HL-60 (cell line): ENCODE measurements at regions not wholly inside any gene's neighbourhood (a gene's known extent, or its start where the extent isn't known, plus 50 kb on each side); places are given as distances from the start of the nearest gene placed in this dataset.

Source experiments
- DNase-seq, 2 experiments: peaks; one replicate each; pipeline ENCODE4 v3.0.0-alpha.2; 2010 to 2020; ENCODE audit warnings: low read depth in 1 of 2, low spot score in 1 of 2
- H3K27ac ChIP-seq: fragments of 250-450 bp; sonication (Bioruptor Pico); replicated peaks from 2 replicates; pipeline ENCODE4 v1.5.1; 2020; ENCODE audit warnings: mild to moderate bottlenecking, moderate library complexity
- H3K27me3 ChIP-seq: fragments of 250-450 bp; sonication (Bioruptor Pico); 2 replicates; pipeline ENCODE4 v1.5.1; 2021; ENCODE audit warnings: mild to moderate bottlenecking, moderate library complexity; ENCODE audit not compliant: insufficient read depth, poor library complexity, severe bottlenecking
- H3K4me3 ChIP-seq: replicated peaks from 2 replicates; pipeline ENCODE4 v1.5.1; 2011; ENCODE audit warnings: mild to moderate bottlenecking, control low read depth, low read length; ENCODE audit not compliant: insufficient read depth
- CTCF ChIP-seq: IDR thresholded peaks from one replicate; pipeline ENCODE4 v1.5.1; 2011; ENCODE audit warnings: low read length, control low read depth, inconsistent platforms; ENCODE audit not compliant: insufficient read depth
- GABPA ChIP-seq: IDR thresholded peaks from 2 replicates; pipeline ENCODE4 v1.6.1; 2012; ENCODE audit warnings: low read depth
- POLR2AphosphoS5 ChIP-seq: IDR thresholded peaks from 2 replicates; pipeline ENCODE4 v1.6.1; 2012; ENCODE audit warnings: low read depth
- REST ChIP-seq: IDR thresholded peaks from 2 replicates; pipeline ENCODE4 v1.6.1; 2012; ENCODE audit warnings: low read depth; ENCODE audit not compliant: insufficient replicate concordance
- SPI1 ChIP-seq: IDR thresholded peaks from 2 replicates; pipeline ENCODE4 v1.6.1; 2012; ENCODE audit warnings: low read depth, mild to moderate bottlenecking, borderline replicate concordance

- Histone ChIP-seq H3K27ac (no peak overlapping the region), H3K4me3 (no peak overlapping the region), H3K27me3 (no peaks in the 10 kb centered on the region)
- TF ChIP-seq REST (no peak), POLR2AphosphoS5 (no peak), GABPA (no peak), SPI1 (no peak), CTCF (no peak)
- DNase-seq, result no peak
Measured at GRCh38 chr13:22821589-22821988, 359.2 kb upstream of the SGCG start.

GRCh38 chr13:22825186-22825585 lies 355.6 kb upstream of the SGCG start:
- H3K4me3 ChIP-seq, result no peak overlapping the region
- TF ChIP-seq GABPA (no peak), SPI1 (no peak), REST (no peak), POLR2AphosphoS5 (no peak), CTCF (no peak)
- no peaks in the 10 kb centered on the region for H3K27me3 ChIP-seq
- DNase-seq, result no peak
- H3K27ac ChIP-seq, result no peak overlapping the region

- no peak overlapping the region for H3K27ac ChIP-seq
- no peak for DNase-seq
- no peaks in the 10 kb centered on the region for H3K27me3 ChIP-seq
- TF ChIP-seq REST, result no peak
- TF ChIP-seq CTCF, result no peak
- TF ChIP-seq POLR2AphosphoS5, result no peak
- no peak for TF ChIP-seq GABPA
- TF ChIP-seq SPI1, result no peak
- H3K4me3 ChIP-seq, result no peak overlapping the region
Measured at GRCh38 chr13:22828081-22828480, 352.7 kb upstream of the SGCG start.
